SK-N-SH treated with all-trans-retinoic acid at 6 μM for 48 hours (cell line): ENCODE measurements at regions not wholly inside any gene's neighbourhood (a gene's known extent, or its start where the extent isn't known, plus 50 kb on each side); places are given as distances from the start of the nearest gene placed in this dataset.

Source experiments
- ATAC-seq: fragments of 200-7000 bp; cut with Tn5 transposase; 3 replicates; pipeline ENCODE4 v1.9.1; 2020; ENCODE audit warnings: mild to moderate bottlenecking, moderate library complexity
- ARNTL ChIP-seq: fragments of 450-650 bp; formaldehyde crosslinking; IDR thresholded peaks from 2 replicates; pipeline ENCODE4 v1.5.0; 2020; ENCODE audit warnings: low read depth, mild to moderate bottlenecking, moderate library complexity, borderline replicate concordance
- BACH2 ChIP-seq: fragments of 250-450 bp; sonication (Bioruptor Pico); IDR thresholded peaks from 2 replicates; pipeline ENCODE4 v1.9.0; 2021; ENCODE audit warnings: mild to moderate bottlenecking, borderline replicate concordance
- CREB5 ChIP-seq: fragments of 250-450 bp; sonication (Bioruptor Pico); IDR thresholded peaks from 2 replicates; pipeline ENCODE4 v1.5.1; 2020; ENCODE audit warnings: low read depth, mild to moderate bottlenecking, moderate library complexity
- CSDC2 ChIP-seq: fragments of 250-450 bp; sonication (Bioruptor Pico); IDR thresholded peaks from 2 replicates; pipeline ENCODE4 v1.5.0; 2020; ENCODE audit warnings: mild to moderate bottlenecking, moderate library complexity
- CSRNP3 ChIP-seq: fragments of 250-450 bp; sonication (Bioruptor Pico); IDR thresholded peaks from 2 replicates; pipeline ENCODE4 v1.5.1; 2021; ENCODE audit warnings: mild to moderate bottlenecking, moderate library complexity
- ESRRG ChIP-seq: fragments of 250-450 bp; sonication (Bioruptor Pico); IDR thresholded peaks from 2 replicates; pipeline ENCODE4 v1.6.1; 2021; ENCODE audit warnings: mild to moderate bottlenecking
- GLIS3 ChIP-seq: fragments of 250-450 bp; sonication (Bioruptor Pico); IDR thresholded peaks from 2 replicates; pipeline ENCODE4 v1.5.0; 2020; ENCODE audit warnings: mild to moderate bottlenecking, moderate library complexity
- ISL1 ChIP-seq: fragments of 250-450 bp; sonication (Bioruptor Pico); IDR thresholded peaks from 2 replicates; pipeline ENCODE4 v2.1.2; 2022; ENCODE audit warnings: mild to moderate bottlenecking, moderate library complexity
- OSR1 ChIP-seq: fragments of 250-450 bp; sonication (Bioruptor Pico); IDR thresholded peaks from 2 replicates; pipeline ENCODE4 v1.8.0; 2022; ENCODE audit warnings: moderate library complexity, mild to moderate bottlenecking, inconsistent platforms
- RARB ChIP-seq: fragments of 250-450 bp; sonication (Bioruptor Pico); IDR thresholded peaks from 2 replicates; pipeline ENCODE4 v1.8.0; 2021; ENCODE audit warnings: mild to moderate bottlenecking, moderate library complexity
- SNAI2 ChIP-seq: fragments of 250-450 bp; sonication (Bioruptor Pico); IDR thresholded peaks from 2 replicates; pipeline ENCODE4 v1.5.0; 2020; ENCODE audit warnings: mild to moderate bottlenecking, moderate library complexity
- TCF4 ChIP-seq: fragments of 250-450 bp; sonication (Bioruptor Pico); IDR thresholded peaks from 2 replicates; pipeline ENCODE4 v1.8.0; 2021; ENCODE audit warnings: mild to moderate bottlenecking, moderate library complexity, borderline replicate concordance
- ZC3H10 ChIP-seq: fragments of 250-450 bp; sonication (Bioruptor Pico); IDR thresholded peaks from 2 replicates; pipeline ENCODE4 v1.5.1; 2021; ENCODE audit warnings: mild to moderate bottlenecking, moderate library complexity
- ZFP3 ChIP-seq: fragments of 250-450 bp; sonication (Bioruptor Pico); IDR thresholded peaks from 2 replicates; pipeline ENCODE4 v1.5.0; 2020; ENCODE audit warnings: mild to moderate bottlenecking, moderate library complexity
- ZFP30 ChIP-seq: fragments of 450-650 bp; formaldehyde crosslinking; IDR thresholded peaks from 2 replicates; pipeline ENCODE4 v1.5.0; 2022; ENCODE audit warnings: mild to moderate bottlenecking, moderate library complexity
- ZNF565 ChIP-seq: fragments of 450-650 bp; formaldehyde crosslinking; conservative IDR thresholded peaks from 2 replicates; pipeline ENCODE4 v1.5.0; 2020; ENCODE audit warnings: low read depth, mild to moderate bottlenecking, moderate library complexity
- TF ChIP-seq, protein P1 (sequence below): fragments of 250-450 bp; sonication (Bioruptor Pico); IDR thresholded peaks from 2 replicates; pipeline ENCODE4 v1.8.0; 2021; ENCODE audit warnings: low read depth, mild to moderate bottlenecking, moderate library complexity, borderline replicate concordance
- TF ChIP-seq, protein P2 (sequence below): fragments of 250-450 bp; sonication (Bioruptor Pico); IDR thresholded peaks from 2 replicates; pipeline ENCODE4 v1.5.0; 2020; ENCODE audit warnings: mild to moderate bottlenecking, moderate library complexity
- TF ChIP-seq, protein P3 (sequence below): fragments of 250-450 bp; sonication (Bioruptor Pico); IDR thresholded peaks from 2 replicates; pipeline ENCODE4 v1.8.0; 2020; ENCODE audit warnings: mild to moderate bottlenecking, moderate library complexity, borderline replicate concordance

DNA sequence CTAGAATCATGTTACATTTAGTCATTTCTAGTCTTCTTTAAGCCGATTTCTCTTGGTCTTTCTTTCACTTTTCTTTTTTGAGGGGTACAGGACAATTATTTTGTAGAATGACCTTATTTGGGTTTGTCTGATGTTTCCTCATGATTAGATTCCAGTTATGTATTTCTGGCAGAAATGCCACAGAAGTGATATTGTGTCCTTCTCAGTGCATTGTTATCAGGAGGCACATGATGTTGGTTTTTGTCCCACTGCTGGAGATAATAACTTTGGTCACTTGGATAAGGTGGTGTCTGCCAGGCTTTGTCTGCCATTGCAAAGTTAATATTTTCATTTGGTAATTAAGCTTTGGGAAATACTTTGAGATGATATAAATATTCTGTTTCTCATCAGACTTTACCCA, 100.3 kb downstream of the RRM1 start:
- ATAC-seq = no peak
- TF ChIP-seq ARNTL (CRISPR knock-in tag) (no peak), CREB5 (no peak), ISL1 (no peak), ZC3H10 (CRISPR knock-in tag) (no peak), RARB (CRISPR knock-in tag) (no peak), SNAI2 (no peak), BACH2 (CRISPR knock-in tag) (no peak)
- TF ChIP-seq, protein P1, sequence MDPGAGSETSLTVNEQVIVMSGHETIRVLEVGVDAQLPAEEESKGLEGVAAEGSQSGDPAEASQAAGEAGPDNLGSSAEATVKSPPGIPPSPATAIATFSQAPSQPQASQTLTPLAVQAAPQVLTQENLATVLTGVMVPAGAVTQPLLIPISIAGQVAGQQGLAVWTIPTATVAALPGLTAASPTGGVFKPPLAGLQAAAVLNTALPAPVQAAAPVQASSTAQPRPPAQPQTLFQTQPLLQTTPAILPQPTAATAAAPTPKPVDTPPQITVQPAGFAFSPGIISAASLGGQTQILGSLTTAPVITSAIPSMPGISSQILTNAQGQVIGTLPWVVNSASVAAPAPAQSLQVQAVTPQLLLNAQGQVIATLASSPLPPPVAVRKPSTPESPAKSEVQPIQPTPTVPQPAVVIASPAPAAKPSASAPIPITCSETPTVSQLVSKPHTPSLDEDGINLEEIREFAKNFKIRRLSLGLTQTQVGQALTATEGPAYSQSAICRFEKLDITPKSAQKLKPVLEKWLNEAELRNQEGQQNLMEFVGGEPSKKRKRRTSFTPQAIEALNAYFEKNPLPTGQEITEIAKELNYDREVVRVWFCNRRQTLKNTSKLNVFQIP (CRISPR knock-in tag) = no peak
- TF ChIP-seq, protein P2, sequence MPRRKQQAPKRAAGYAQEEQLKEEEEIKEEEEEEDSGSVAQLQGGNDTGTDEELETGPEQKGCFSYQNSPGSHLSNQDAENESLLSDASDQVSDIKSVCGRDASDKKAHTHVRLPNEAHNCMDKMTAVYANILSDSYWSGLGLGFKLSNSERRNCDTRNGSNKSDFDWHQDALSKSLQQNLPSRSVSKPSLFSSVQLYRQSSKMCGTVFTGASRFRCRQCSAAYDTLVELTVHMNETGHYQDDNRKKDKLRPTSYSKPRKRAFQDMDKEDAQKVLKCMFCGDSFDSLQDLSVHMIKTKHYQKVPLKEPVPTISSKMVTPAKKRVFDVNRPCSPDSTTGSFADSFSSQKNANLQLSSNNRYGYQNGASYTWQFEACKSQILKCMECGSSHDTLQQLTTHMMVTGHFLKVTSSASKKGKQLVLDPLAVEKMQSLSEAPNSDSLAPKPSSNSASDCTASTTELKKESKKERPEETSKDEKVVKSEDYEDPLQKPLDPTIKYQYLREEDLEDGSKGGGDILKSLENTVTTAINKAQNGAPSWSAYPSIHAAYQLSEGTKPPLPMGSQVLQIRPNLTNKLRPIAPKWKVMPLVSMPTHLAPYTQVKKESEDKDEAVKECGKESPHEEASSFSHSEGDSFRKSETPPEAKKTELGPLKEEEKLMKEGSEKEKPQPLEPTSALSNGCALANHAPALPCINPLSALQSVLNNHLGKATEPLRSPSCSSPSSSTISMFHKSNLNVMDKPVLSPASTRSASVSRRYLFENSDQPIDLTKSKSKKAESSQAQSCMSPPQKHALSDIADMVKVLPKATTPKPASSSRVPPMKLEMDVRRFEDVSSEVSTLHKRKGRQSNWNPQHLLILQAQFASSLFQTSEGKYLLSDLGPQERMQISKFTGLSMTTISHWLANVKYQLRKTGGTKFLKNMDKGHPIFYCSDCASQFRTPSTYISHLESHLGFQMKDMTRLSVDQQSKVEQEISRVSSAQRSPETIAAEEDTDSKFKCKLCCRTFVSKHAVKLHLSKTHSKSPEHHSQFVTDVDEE (CRISPR knock-in tag) = no peak

DNA sequence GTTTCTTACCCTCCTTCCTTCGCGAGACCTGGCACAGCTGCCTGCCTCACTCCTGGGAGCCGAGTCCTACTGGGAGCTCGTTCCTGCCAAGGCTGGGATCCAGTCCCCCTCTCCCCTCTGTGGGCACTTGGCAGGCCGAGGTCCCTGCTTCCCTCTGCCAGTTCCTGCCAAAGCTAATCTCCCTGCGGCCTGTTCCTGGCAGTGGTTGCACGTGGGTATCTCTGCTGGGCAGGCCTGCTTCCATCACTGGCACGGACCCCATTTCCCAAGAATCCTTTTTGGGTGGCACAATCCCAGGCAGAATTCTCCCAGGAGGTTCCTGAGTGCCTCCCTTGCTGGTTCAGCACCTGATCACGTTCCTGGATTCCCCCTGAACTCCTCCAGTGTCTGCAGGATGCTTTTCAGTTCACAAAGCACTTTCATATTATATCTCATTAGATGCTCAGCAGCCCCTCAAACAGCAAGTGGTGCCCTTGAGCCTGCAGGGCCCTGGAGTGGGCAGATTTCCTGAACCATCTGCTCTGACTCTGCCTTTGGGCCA, 96.5 kb downstream of the RRM1 start:
- no peak for TF ChIP-seq ZFP3
- TF ChIP-seq ZFP30 (CRISPR knock-in tag) = no peak
- no peak for TF ChIP-seq RARB (CRISPR knock-in tag)
- TF ChIP-seq, protein P1 (CRISPR knock-in tag) = no peak
- no peak for TF ChIP-seq CSDC2 (CRISPR knock-in tag)
- no peak for TF ChIP-seq GLIS3 (CRISPR knock-in tag)

DNA sequence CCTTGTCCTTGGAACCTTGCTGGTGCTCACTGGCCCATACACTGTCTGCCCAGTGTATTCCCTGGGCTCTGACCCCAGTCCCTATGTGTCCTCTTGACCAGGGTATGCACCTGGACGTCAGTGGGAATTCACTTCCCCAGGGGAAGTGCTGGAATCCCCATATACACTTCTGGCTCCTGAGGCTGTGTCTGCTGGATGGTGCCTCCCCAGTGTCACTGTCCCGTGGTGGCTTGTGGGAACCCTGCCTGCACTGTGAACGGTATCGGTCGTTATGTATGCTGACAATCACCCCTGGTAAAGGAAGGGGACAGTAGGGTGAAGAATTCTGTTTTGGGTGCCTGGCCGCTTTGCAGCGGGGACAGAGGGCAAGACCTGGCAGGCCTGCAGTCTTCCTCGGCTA, 95.9 kb downstream of the RRM1 start:
- no peak for TF ChIP-seq TCF4 (CRISPR knock-in tag)
- TF ChIP-seq ZFP3 = no peak
- TF ChIP-seq RARB (CRISPR knock-in tag) = no peak
- TF ChIP-seq OSR1 (CRISPR knock-in tag) = no peak
- no peak for TF ChIP-seq ZNF565 (CRISPR knock-in tag)
- TF ChIP-seq, protein P3, sequence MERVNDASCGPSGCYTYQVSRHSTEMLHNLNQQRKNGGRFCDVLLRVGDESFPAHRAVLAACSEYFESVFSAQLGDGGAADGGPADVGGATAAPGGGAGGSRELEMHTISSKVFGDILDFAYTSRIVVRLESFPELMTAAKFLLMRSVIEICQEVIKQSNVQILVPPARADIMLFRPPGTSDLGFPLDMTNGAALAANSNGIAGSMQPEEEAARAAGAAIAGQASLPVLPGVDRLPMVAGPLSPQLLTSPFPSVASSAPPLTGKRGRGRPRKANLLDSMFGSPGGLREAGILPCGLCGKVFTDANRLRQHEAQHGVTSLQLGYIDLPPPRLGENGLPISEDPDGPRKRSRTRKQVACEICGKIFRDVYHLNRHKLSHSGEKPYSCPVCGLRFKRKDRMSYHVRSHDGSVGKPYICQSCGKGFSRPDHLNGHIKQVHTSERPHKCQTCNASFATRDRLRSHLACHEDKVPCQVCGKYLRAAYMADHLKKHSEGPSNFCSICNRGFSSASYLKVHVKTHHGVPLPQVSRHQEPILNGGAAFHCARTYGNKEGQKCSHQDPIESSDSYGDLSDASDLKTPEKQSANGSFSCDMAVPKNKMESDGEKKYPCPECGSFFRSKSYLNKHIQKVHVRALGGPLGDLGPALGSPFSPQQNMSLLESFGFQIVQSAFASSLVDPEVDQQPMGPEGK = no peak
- no peak for ATAC-seq

More for the DNA sequence above, 96.5 kb downstream of the RRM1 start:
- ATAC-seq = no peak

DNA sequence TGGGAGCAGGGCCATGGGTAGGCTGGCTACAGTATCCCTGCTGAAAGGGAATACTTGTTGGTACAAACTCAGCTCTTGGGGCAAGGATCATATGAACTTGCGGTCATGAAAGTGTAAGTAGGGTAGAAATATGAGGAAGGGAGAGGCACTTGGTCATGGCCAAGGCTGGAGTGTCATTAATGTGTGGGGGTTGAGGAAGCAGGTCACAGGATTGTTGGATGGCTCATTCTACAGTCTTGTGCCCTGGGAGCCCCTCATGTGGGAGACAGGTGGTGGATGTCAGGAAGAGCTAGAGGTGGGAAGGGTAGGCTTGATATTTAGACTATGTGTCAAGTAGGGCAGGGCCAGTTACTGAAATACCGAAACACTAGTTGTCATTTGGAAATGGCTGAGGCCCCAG, 95.5 kb downstream of the RRM1 start:
- no peak for ATAC-seq
- TF ChIP-seq TCF4 (CRISPR knock-in tag) (no peak), ZFP30 (CRISPR knock-in tag) (no peak), ZFP3 (no peak), RARB (CRISPR knock-in tag) (no peak), ZC3H10 (CRISPR knock-in tag) (no peak), OSR1 (CRISPR knock-in tag) (no peak), CSRNP3 (CRISPR knock-in tag) (no peak), CREB5 (no peak), ESRRG (CRISPR knock-in tag) (no peak)
- TF ChIP-seq, protein P1 (CRISPR knock-in tag) = no peak
